ENCODE measurements at regions not wholly inside any gene's neighbourhood (a gene's known extent, or its start where the extent isn't known, plus 50 kb on each side); places are given as distances from the start of the nearest gene placed in this dataset.

- TF ChIP-seq CTCF (IDR thresholded peaks at IDR 0.05) = no peak
- no peak for TF ChIP-seq POLR2AphosphoS5 (IDR thresholded peaks at IDR 0.05; ENCODE audit: insufficient read depth in 1 of 2, low read depth in 1 of 2)
- no peak for TF ChIP-seq POLR2A (IDR thresholded peaks at IDR 0.05)
Measured at GRCh38 chr1:239802275-239802674, 289.4 kb upstream of the FMN2 start.

All from vagina (tissue), 2 donors.